Cardiac fibroblast (primary cell): ENCODE measurements at regions not wholly inside any gene's neighbourhood (a gene's known extent, or its start where the extent isn't known, plus 50 kb on each side); places are given as distances from the start of the nearest gene placed in this dataset.
"Not testable (repeated sequence)": the region's sequence is repeated elsewhere in the genome, so short reads cannot be mapped to it uniquely, and the experiment has no call there.

ENCODE experiments used
- DNase-seq, 2 donors: peaks; one replicate each; pipeline versions ENCODE4 v3.0.0 to v3.0.0-alpha.2; 2010; ENCODE audit warnings: low read depth in 2 of 2
- H3K4me3 ChIP-seq, 2 donors: replicated peaks in 1 of 2; 1 replicate in 1 of 2; 2 replicates in 1 of 2; pipeline ENCODE4 v1.5.1; 2011; ENCODE audit warnings: low read depth in 2 of 2, low read length in 2 of 2, mild to moderate bottlenecking in 2 of 2, moderate library complexity in 1 of 2
- CTCF ChIP-seq: IDR thresholded peaks from one replicate; pipeline ENCODE4 v1.5.1; 2011; ENCODE audit warnings: low read depth, mild to moderate bottlenecking, low read length, inconsistent platforms

- H3K4me3 ChIP-seq, result no peak overlapping the region
- DNase-seq, result no peak
- no peak for TF ChIP-seq CTCF
Measured at GRCh38 chr2:51291762-51292551, 260.0 kb upstream of the NRXN1 start.

DNA sequence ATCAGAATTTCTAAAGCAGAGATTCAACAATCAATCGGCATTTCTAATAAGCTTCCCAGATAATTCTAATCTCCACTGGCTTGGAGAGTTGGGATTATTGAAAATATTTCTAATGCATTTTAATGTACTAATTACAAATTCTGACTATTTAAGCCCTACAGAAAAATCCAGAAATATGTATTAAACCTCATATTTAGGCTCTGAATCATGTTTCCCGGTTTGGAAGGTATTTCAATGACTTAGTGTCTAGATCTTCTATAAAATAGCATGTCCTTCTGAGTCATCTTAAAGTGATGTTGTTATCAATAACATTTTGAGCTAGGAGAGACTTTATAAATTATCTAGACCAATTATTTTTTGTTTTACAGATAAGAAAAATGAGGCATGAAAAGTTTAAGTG is 258.8 kb upstream of the NRXN1 start:
- no peak for TF ChIP-seq CTCF
- no peak overlapping the region for H3K4me3 ChIP-seq
- peak in 1 of 2 donors; percentile 65 for DNase-seq

DNA sequence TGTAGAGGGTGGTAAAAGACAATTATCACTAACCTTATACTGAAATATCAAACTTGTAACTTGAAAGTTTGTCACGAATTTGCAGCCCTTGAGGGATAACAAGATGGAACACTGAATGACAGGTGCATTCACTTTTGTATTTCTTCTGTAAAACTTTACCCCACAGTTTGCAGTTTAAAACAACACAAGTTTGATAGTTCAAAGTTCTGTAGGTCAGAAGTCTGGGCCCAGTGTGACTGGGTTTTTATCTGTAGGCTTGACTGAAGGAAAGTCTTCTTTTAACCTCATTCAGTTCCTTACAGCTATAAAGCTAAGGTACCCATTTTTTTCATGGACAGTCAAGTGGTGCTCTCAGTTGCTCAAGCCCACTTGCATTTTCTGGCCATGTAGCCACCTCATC is 257.1 kb upstream of the NRXN1 start:
- no peak for TF ChIP-seq CTCF
- H3K4me3 ChIP-seq, result no peak overlapping the region
- DNase-seq, result no peak

- no peak overlapping the region for H3K4me3 ChIP-seq
Measured at GRCh38 chr2:51268191-51268590, 236.3 kb upstream of the NRXN1 start.

DNA sequence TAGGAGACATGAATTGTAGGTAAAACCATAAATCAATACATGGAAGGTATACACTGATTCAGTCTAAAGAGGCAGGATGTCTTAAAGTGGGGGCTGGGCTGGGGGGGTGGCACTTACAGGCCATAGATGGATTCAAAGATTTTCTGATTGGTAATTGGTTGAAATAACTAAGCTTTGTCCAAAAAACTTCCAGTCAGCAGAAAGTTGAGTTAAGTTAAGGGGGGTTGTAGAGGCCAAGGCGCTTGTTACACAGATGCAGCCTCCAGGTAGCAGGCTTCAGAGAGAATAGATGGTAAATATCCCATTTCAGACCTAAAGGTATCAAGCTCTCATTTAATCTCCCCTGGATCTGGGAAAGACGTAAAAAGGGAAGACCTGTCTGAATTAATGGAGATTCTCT is 233.6 kb upstream of the NRXN1 start:
- no peak for TF ChIP-seq CTCF
- no peak overlapping the region for H3K4me3 ChIP-seq
- no peak for DNase-seq

More at GRCh38 chr2:51268191-51268590, 236.3 kb upstream of the NRXN1 start:
- no peak for TF ChIP-seq CTCF
- DNase-seq, result no peak

DNA sequence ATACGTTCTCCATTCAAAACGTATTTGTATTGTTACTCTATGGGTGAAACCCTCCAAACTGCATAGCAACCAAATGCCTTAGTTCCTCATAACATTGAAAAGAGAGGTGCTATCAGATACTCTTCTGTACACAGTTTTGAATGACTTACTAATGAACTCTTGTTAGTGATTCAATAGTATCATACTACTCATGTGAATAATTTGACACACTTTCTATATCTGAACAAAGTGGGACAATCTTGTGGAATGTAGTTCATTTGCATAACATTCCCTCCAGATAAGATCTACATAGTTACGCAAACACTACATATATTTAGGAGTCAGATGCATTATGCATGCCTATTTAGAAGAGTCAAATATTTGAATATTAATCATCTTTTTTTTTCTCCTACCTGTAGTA is 232.0 kb upstream of the NRXN1 start:
- no peak overlapping the region for H3K4me3 ChIP-seq
- no peak for DNase-seq

GRCh38 chr2:51263101-51263500 is 231.2 kb upstream of the NRXN1 start:
- H3K4me3 ChIP-seq, DNase-seq: not testable (repeated sequence)

More for the DNA sequence above, 232.0 kb upstream of the NRXN1 start:
- no peak for TF ChIP-seq CTCF
